Glutamatergic neuron (in vitro differentiated cells): ENCODE measurements at regions not wholly inside any gene's neighbourhood (a gene's known extent, or its start where the extent isn't known, plus 50 kb on each side); places are given as distances from the start of the nearest gene placed in this dataset.

Experiments
- DNase-seq: peaks from one replicate; pipeline ENCODE4 v3.0.0; 2022
- H3K27ac Mint-ChIP-seq: one replicate; pipeline ENCODE4 v1.8.0; 2020; ENCODE audit warnings: mild to moderate bottlenecking, mixed read lengths, inconsistent platforms; ENCODE audit not compliant: unreplicated experiment
- H3K27me3 Mint-ChIP-seq: one replicate; pipeline ENCODE4 v1.8.0; 2020; ENCODE audit warnings: mild to moderate bottlenecking, moderate library complexity, mixed read lengths, inconsistent platforms; ENCODE audit not compliant: unreplicated experiment
- H3K36me3 Mint-ChIP-seq: one replicate; pipeline ENCODE4 v1.8.0; 2020; ENCODE audit warnings: mild to moderate bottlenecking, mixed read lengths, inconsistent platforms; ENCODE audit not compliant: unreplicated experiment
- H3K4me1 Mint-ChIP-seq: one replicate; pipeline ENCODE4 v1.8.0; 2020; ENCODE audit warnings: mild to moderate bottlenecking, low read depth, mixed read lengths, inconsistent platforms; ENCODE audit not compliant: unreplicated experiment
- H3K4me3 Mint-ChIP-seq: one replicate; pipeline ENCODE4 v1.8.0; 2020; ENCODE audit warnings: mild to moderate bottlenecking, mixed read lengths, inconsistent platforms; ENCODE audit not compliant: unreplicated experiment
- H3K9me3 Mint-ChIP-seq: one replicate; pipeline ENCODE4 v1.8.0; 2020; ENCODE audit warnings: mild to moderate bottlenecking, moderate library complexity, mixed read lengths, inconsistent platforms; ENCODE audit not compliant: unreplicated experiment
- TF ChIP-seq, protein P1 (sequence below): fragments of 200-600 bp; sonication (generic); IDR thresholded peaks from one replicate; pipeline ENCODE4 v1.5.0; 2021; ENCODE audit not compliant: partially characterized antibody, unreplicated experiment

DNA sequence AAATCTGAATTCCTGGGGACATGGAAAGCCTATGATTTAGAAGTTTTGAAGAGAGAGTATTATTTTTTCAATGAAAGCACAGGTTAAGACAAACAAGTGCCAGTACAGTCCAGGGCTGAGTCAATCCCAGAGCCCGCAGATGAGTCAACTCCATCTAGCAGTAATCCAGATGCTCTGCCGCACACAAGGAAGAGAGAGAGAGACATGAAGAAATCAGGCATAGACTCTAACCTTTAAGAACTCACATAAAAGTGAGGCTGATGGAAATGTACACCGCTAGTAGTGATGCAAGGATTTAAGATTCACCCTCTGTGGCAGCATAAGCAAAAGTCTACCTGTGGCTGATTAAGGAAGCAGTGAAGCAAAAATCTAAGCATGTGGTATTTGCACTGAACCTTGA is 651.5 kb downstream of the TNS3 start:
- H3K9me3 Mint-ChIP-seq, result no peaks in the 10 kb centered on the region

DNA sequence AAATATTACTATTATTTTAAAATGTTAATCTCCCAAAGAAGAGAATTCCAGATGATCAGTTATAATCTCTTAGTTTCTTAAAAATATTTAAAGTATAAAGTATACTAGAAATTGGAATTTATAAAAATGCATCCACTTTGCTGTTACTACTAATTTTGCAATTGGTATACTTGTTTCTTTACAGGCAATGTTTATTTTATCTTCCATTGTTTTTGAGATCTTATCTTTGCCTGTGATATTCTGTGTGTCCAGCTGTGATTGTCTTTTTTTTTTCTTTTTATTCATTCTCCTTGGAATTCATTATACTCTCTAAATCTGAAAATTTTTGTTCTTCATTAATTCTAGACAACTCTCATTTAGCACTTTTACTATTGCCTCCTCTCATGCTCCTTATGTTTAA is 652.6 kb downstream of the TNS3 start:
- no peak for DNase-seq
- TF ChIP-seq, protein P1, sequence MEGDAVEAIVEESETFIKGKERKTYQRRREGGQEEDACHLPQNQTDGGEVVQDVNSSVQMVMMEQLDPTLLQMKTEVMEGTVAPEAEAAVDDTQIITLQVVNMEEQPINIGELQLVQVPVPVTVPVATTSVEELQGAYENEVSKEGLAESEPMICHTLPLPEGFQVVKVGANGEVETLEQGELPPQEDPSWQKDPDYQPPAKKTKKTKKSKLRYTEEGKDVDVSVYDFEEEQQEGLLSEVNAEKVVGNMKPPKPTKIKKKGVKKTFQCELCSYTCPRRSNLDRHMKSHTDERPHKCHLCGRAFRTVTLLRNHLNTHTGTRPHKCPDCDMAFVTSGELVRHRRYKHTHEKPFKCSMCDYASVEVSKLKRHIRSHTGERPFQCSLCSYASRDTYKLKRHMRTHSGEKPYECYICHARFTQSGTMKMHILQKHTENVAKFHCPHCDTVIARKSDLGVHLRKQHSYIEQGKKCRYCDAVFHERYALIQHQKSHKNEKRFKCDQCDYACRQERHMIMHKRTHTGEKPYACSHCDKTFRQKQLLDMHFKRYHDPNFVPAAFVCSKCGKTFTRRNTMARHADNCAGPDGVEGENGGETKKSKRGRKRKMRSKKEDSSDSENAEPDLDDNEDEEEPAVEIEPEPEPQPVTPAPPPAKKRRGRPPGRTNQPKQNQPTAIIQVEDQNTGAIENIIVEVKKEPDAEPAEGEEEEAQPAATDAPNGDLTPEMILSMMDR, result no peak
- Mint-ChIP-seq H3K27ac (no peak overlapping the region), H3K36me3 (peaks cover 6% of the 10 kb centered on the region), H3K4me3 (no peak overlapping the region), H3K4me1 (no peaks in the 10 kb centered on the region), H3K9me3 (no peaks in the 10 kb centered on the region), H3K27me3 (no peaks in the 10 kb centered on the region)

More for the DNA sequence above, 651.5 kb downstream of the TNS3 start:
- Mint-ChIP-seq H3K4me3 (no peak overlapping the region), H3K4me1 (no peaks in the 10 kb centered on the region), H3K27me3 (no peaks in the 10 kb centered on the region), H3K36me3 (peaks cover 3% of the 10 kb centered on the region), H3K27ac (no peak overlapping the region)
- DNase-seq, result no peak
- TF ChIP-seq, protein P1, result no peak

DNA sequence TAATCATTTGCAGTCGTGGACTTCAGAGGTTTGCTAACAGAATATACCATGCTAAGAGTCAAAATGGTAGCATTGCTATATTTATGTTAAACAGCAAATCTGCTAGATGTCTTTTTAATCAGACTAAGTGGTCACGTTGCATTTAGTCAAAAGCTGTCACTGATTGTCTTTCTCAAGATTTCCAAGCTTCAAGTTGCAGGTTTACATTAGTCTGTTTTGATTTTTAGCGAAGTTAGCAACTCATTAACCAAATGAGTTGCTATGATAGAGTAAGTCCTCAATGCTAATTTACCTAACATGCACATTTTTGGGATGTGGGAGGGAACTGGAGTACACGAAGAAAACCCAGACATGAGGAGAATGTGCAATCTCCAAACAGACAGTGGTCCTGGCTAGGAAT is 653.2 kb downstream of the TNS3 start:
- no peak for DNase-seq
- TF ChIP-seq, protein P1, result no peak
- Mint-ChIP-seq H3K27me3 (no peaks in the 10 kb centered on the region), H3K27ac (no peak overlapping the region), H3K9me3 (no peaks in the 10 kb centered on the region), H3K4me3 (no peak overlapping the region), H3K36me3 (peaks cover 6% of the 10 kb centered on the region), H3K4me1 (no peaks in the 10 kb centered on the region)

DNA sequence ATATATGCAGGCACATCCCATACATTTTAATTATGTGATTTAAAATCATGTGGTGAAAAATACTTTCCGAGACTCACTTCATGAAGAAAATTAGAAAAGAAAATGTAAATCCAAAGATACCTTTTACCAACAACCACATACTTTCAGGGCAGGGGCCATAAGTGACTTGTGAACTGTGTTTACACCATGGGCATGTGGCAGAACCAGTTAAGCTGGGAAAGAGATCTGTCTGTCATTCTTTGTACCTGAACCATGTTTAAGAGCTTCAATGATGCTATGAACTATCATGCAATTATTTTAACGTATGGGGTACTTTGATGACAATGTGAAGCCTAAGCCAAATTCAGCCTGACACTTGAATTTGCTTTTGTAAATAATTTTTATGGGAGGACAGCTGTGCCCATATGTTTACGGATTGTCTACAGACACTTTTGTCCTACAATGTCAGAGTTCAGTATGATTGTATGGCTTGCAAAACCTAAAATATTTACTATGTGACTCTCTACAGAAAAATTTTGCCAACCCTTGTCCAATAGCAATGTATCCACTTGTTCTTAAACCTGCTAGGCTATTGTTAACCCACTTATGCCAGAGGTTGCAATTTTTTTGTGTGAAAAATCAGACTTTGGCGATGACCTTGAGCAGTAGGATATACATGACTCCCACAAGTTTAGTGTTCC is 654.6 kb downstream of the TNS3 start:
- Mint-ChIP-seq H3K9me3 (no peaks in the 10 kb centered on the region), H3K27ac (no peak overlapping the region), H3K27me3 (no peaks in the 10 kb centered on the region), H3K36me3 (peaks cover 6% of the 10 kb centered on the region), H3K4me3 (no peak overlapping the region), H3K4me1 (no peaks in the 10 kb centered on the region)
- TF ChIP-seq, protein P1, result no peak
- no peak for DNase-seq

DNA sequence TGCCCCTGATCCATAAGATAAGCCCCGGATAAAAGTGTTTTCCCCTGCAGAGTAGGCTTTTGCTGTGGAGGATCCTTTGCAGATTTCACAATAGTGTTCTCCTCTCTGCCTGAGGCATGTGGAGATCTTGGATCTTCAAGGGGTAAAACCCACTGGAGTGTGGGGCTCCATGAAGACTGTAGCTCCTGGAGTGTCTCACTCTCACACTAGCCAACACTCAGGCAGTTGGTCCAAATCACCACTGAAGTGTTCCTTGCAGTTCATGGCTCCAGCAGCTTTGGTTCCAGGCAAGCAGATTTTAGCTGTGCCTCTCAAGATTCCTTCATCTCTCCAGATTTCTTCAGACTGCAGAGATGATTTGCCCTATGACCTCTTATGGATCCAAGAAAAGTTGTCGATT is 665.3 kb downstream of the TNS3 start:
- H3K36me3 Mint-ChIP-seq, result no peaks in the 10 kb centered on the region
- TF ChIP-seq, protein P1, result no peak
- no peaks in the 10 kb centered on the region for H3K4me1 Mint-ChIP-seq
- H3K27me3 Mint-ChIP-seq, result peaks cover 2% of the 10 kb centered on the region
- H3K27ac Mint-ChIP-seq, result no peak overlapping the region
- DNase-seq, result no peak
- H3K4me3 Mint-ChIP-seq, result no peak overlapping the region
- H3K9me3 Mint-ChIP-seq, result no peaks in the 10 kb centered on the region
